HG03342 (cell line): ENCODE measurements at regions not wholly inside any gene's neighbourhood (a gene's known extent, or its start where the extent isn't known, plus 50 kb on each side); places are given as distances from the start of the nearest gene placed in this dataset.

ENCODE experiments used
- ATAC-seq: cut with Tn5 transposase; IDR thresholded peaks from one replicate; pipeline ENCODE4 v1.9.1; 2021; ENCODE audit warnings: mild to moderate bottlenecking, moderate library complexity; ENCODE audit not compliant: unreplicated experiment

- ATAC-seq = no peak
These were observed 1046.7 kb upstream of the B3GALT2 start for GRCh38 chr1:194233069-194233468.

- no peak for ATAC-seq
These were observed 1044.1 kb upstream of the B3GALT2 start for GRCh38 chr1:194230351-194231144.

- no peak for ATAC-seq
These were observed 1042.0 kb upstream of the B3GALT2 start for GRCh38 chr1:194228427-194228826.

- ATAC-seq = no peak
These were observed 1040.7 kb upstream of the B3GALT2 start for GRCh38 chr1:194227161-194227560.

GRCh38 chr1:194225821-194226220, 1039.4 kb upstream of the B3GALT2 start:
- peak; percentile 93 for ATAC-seq

GRCh38 chr1:194223596-194223995, 1037.2 kb upstream of the B3GALT2 start:
- ATAC-seq = no peak

GRCh38 chr1:194215448-194215847, 1029.0 kb upstream of the B3GALT2 start:
- ATAC-seq = no peak

- ATAC-seq = no peak
These were observed 1028.3 kb upstream of the B3GALT2 start for GRCh38 chr1:194214735-194215134.

- no peak for ATAC-seq
These were observed 1023.5 kb upstream of the B3GALT2 start for GRCh38 chr1:194209920-194210319.

- no peak for ATAC-seq
These were observed 1022.3 kb upstream of the B3GALT2 start for GRCh38 chr1:194208674-194209073.

- ATAC-seq = no peak
These were observed 1010.1 kb upstream of the B3GALT2 start for GRCh38 chr1:194196562-194196961.

GRCh38 chr1:194194724-194195123, 1008.3 kb upstream of the B3GALT2 start:
- no peak for ATAC-seq

- ATAC-seq = no peak
These were observed 998.6 kb upstream of the B3GALT2 start for GRCh38 chr1:194184974-194185373.

GRCh38 chr1:194184425-194184824, 998.0 kb upstream of the B3GALT2 start:
- no peak for ATAC-seq

GRCh38 chr1:194181845-194182244, 995.4 kb upstream of the B3GALT2 start:
- ATAC-seq = no peak

- no peak for ATAC-seq
These were observed 989.8 kb upstream of the B3GALT2 start for GRCh38 chr1:194176212-194176611.

- ATAC-seq = no peak
These were observed 988.8 kb upstream of the B3GALT2 start for GRCh38 chr1:194175251-194175650.

- no peak for ATAC-seq
These were observed 988.1 kb upstream of the B3GALT2 start for GRCh38 chr1:194174528-194174927.

GRCh38 chr1:194171596-194171995, 985.2 kb upstream of the B3GALT2 start:
- ATAC-seq = no peak

GRCh38 chr1:194167956-194168640, 981.7 kb upstream of the B3GALT2 start:
- no peak for ATAC-seq

- no peak for ATAC-seq
These were observed 978.3 kb upstream of the B3GALT2 start for GRCh38 chr1:194164755-194165154.

- ATAC-seq = no peak
These were observed 975.2 kb upstream of the B3GALT2 start for GRCh38 chr1:194161591-194161990.
